KMS-11 (cell line): ENCODE measurements at regions not wholly inside any gene's neighbourhood (a gene's known extent, or its start where the extent isn't known, plus 50 kb on each side); places are given as distances from the start of the nearest gene placed in this dataset.

Experiments used
- H2AFZ ChIP-seq: fragments of 200-600 bp; sonication (generic); 2 replicates; pipeline ENCODE4 v1.6.1; 2016; ENCODE audit warnings: antibody characterized with exemption, mixed run types, low read depth
- H3K27ac ChIP-seq: fragments of 200-600 bp; sonication (generic); 2 replicates; pipeline ENCODE4 v1.6.1; 2016; ENCODE audit warnings: mild to moderate bottlenecking, mixed run types
- H3K27me3 ChIP-seq: fragments of 200-600 bp; sonication (generic); 2 replicates; pipeline ENCODE4 v1.6.1; 2017; ENCODE audit warnings: mild to moderate bottlenecking, low read depth, mixed run types, moderate library complexity; ENCODE audit not compliant: insufficient read depth
- H3K36me3 ChIP-seq: fragments of 200-600 bp; sonication (generic); 2 replicates; pipeline ENCODE4 v1.6.1; 2017; ENCODE audit warnings: mild to moderate bottlenecking, mixed run types; ENCODE audit not compliant: insufficient read depth
- H3K4me1 ChIP-seq: fragments of 200-600 bp; sonication (generic); 2 replicates; pipeline ENCODE4 v1.6.1; 2016; ENCODE audit warnings: mild to moderate bottlenecking, low read depth, mixed run types; ENCODE audit not compliant: poor library complexity, severe bottlenecking
- H3K4me2 ChIP-seq: fragments of 200-600 bp; sonication (generic); 2 replicates; pipeline ENCODE4 v1.7.0; 2016; ENCODE audit warnings: mild to moderate bottlenecking, mixed run types
- H3K4me3 ChIP-seq: fragments of 200-600 bp; sonication (generic); IDR thresholded peaks from 2 replicates; pipeline ENCODE4 v1.6.1; 2017; ENCODE audit warnings: low read depth, low read length, mixed read lengths; ENCODE audit not compliant: insufficient read depth
- H3K79me2 ChIP-seq: fragments of 200-600 bp; sonication (generic); 2 replicates; pipeline ENCODE4 v1.6.1; 2016; ENCODE audit warnings: low read depth, mixed run types; ENCODE audit not compliant: insufficient read depth
- H3K9ac ChIP-seq: fragments of 200-600 bp; sonication (generic); 2 replicates; pipeline ENCODE4 v1.6.1; 2016; ENCODE audit warnings: mild to moderate bottlenecking, mixed run types
- H4K20me1 ChIP-seq: fragments of 200-600 bp; sonication (generic); 2 replicates; pipeline ENCODE4 v1.6.1; 2016; ENCODE audit warnings: mild to moderate bottlenecking, mixed run types; ENCODE audit not compliant: insufficient read depth
- TF ChIP-seq, protein P1 (sequence below): fragments of 200-600 bp; sonication (generic); conservative IDR thresholded peaks from 2 replicates; pipeline ENCODE4 v1.6.1; 2017; ENCODE audit warnings: low read depth, mild to moderate bottlenecking, antibody characterized with exemption, low read length, moderate library complexity, mixed read lengths

DNA sequence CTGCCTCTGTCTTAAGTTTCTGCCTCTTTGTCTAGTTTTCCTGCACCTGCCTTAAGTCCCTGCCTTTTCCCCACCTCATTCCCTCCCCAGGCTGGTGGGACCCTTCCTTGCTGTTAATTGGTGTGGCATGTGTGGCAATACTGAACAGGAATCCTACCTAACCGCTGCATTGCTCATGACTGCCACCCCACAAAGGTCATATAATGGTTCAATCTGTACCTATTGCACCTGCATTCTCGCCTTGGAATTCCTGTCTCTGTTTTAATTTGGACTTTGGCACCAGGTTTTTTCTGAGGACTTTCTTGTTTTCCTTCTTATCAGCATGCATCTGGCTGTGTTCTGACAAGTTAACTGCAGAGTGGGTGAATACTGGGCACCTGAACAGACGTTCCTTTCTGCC, 966.2 kb upstream of the TMEM132C start:
- TF ChIP-seq, protein P1, sequence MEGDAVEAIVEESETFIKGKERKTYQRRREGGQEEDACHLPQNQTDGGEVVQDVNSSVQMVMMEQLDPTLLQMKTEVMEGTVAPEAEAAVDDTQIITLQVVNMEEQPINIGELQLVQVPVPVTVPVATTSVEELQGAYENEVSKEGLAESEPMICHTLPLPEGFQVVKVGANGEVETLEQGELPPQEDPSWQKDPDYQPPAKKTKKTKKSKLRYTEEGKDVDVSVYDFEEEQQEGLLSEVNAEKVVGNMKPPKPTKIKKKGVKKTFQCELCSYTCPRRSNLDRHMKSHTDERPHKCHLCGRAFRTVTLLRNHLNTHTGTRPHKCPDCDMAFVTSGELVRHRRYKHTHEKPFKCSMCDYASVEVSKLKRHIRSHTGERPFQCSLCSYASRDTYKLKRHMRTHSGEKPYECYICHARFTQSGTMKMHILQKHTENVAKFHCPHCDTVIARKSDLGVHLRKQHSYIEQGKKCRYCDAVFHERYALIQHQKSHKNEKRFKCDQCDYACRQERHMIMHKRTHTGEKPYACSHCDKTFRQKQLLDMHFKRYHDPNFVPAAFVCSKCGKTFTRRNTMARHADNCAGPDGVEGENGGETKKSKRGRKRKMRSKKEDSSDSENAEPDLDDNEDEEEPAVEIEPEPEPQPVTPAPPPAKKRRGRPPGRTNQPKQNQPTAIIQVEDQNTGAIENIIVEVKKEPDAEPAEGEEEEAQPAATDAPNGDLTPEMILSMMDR: no peak
- H4K20me1 ChIP-seq: no peaks in the 10 kb centered on the region
- H2AFZ ChIP-seq: no peak overlapping the region
- H3K4me1 ChIP-seq: no peaks in the 10 kb centered on the region
- no peaks in the 10 kb centered on the region for H3K79me2 ChIP-seq
- no peak overlapping the region for H3K9ac ChIP-seq
- H3K27me3 ChIP-seq: no peaks in the 10 kb centered on the region
- H3K36me3 ChIP-seq: no peaks in the 10 kb centered on the region
- H3K4me3 ChIP-seq: no peak overlapping the region
- H3K27ac ChIP-seq: no peak overlapping the region
- H3K4me2 ChIP-seq: no peak overlapping the region

DNA sequence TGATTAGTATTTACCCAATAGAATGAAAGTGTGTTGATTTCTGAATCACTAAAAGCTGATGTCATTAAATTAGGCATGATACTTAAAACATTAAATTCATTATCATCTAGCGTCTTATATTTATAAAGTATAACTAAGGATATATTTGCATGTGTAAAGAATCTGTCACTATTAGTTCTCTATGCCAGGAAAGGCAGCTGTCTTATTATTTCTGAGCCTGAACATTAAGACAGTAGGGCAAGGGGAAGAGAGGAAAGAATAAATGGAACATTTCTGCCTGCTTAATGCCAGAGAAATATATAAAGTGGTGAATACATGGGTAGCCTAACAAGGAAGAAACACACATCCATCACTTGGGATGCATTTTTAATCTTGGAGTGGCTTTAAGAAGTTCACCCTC, 965.1 kb upstream of the TMEM132C start:
- Histone ChIP-seq H4K20me1 (no peaks in the 10 kb centered on the region), H3K79me2 (no peaks in the 10 kb centered on the region), H3K27me3 (no peaks in the 10 kb centered on the region), H2AFZ (no peak overlapping the region), H3K4me2 (no peak overlapping the region), H3K4me1 (no peaks in the 10 kb centered on the region), H3K4me3 (no peak overlapping the region), H3K36me3 (no peaks in the 10 kb centered on the region), H3K27ac (no peak overlapping the region), H3K9ac (no peak overlapping the region)
- TF ChIP-seq, protein P1: no peak

DNA sequence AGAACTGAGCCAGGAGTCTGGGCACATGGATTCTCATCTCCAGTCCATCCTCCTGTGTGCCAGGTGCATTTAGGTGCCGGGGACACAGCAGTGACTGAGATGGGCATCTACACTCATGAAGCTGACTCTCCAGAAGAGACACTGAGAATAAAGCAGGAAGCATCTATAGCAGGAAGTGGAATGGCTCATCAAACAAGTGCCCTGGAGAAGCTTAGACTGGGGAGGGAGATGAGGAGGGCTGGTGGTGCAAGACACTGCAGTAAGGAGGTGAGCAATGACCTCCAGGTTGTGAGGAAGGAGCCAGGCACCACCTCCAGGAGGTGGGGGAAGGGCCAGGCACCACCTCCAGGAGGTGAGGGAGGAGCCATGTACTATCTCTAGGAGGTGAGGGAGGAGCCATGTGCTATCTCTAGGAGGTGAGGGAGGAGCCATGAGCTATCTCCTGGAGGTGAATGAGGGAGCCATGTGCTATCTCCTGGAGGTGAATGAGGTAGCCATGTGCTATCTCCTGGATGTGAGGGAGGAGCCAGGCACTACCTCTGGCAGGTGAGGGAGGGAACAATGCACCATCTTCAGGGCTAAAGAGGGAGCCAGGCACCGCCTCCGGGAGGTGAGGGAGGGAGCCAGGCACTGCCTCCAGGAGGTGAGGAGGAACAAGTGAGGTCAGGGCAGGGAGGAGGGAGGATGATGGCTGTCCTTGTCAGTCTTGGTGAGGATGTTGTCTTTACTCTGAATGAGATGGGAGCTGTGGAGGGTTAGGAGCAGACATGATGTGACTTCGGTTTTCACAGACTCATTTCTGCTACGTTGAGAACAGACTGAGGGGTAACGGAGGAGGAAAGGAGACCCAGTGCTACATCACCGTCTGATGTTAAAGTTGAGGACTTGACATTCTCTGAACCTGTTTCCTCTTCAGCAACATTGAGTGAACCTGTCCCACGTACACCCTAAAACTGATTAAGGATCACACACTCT, 961.9 kb upstream of the TMEM132C start:
- Histone ChIP-seq H2AFZ (no peak overlapping the region), H3K4me2 (no peak overlapping the region), H3K4me1 (no peaks in the 10 kb centered on the region), H3K36me3 (no peaks in the 10 kb centered on the region), H3K27me3 (no peaks in the 10 kb centered on the region), H4K20me1 (no peaks in the 10 kb centered on the region), H3K79me2 (no peaks in the 10 kb centered on the region), H3K9ac (no peak overlapping the region), H3K4me3 (no peak overlapping the region), H3K27ac (no peak overlapping the region)
- TF ChIP-seq, protein P1: no peak

DNA sequence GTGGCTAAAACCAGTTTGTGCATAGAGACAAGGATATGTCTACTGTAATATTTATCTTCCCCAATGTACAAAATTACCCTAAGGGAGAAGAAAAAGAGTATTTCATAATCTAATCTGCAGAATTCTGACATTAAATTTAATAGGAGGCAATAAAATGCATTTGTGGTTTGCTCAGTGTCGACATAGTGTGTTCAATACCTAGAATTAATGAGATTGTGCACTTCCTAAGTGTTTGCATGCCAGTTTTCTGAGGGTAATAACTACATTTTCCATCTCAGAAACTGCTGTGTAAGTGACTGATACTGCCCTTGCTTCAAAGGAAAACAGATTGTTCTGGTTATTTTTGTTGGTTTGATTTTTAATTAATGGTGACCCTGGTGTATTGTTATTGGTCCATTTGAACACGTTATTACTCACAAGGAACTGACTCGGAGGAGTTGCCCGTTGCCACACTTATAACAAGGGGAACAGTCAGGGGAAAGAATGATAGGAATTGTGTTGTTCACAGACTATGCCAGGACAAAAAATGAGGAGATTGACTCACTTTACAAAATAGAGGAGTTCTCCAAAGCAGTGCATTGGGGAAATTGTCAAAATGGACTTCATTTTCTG, 960.3 kb upstream of the TMEM132C start:
- H3K27me3 ChIP-seq: no peaks in the 10 kb centered on the region
- no peak overlapping the region for H3K4me2 ChIP-seq
- no peaks in the 10 kb centered on the region for H3K36me3 ChIP-seq
- H3K4me1 ChIP-seq: no peaks in the 10 kb centered on the region
- no peaks in the 10 kb centered on the region for H4K20me1 ChIP-seq
- H2AFZ ChIP-seq: no peak overlapping the region
- no peaks in the 10 kb centered on the region for H3K79me2 ChIP-seq
- H3K27ac ChIP-seq: no peak overlapping the region
- TF ChIP-seq, protein P1: no peak
- H3K4me3 ChIP-seq: no peak overlapping the region
- no peak overlapping the region for H3K9ac ChIP-seq
